ENCODE measurements at regions not wholly inside any gene's neighbourhood (a gene's known extent, or its start where the extent isn't known, plus 50 kb on each side); places are given as distances from the start of the nearest gene placed in this dataset.

DNA sequence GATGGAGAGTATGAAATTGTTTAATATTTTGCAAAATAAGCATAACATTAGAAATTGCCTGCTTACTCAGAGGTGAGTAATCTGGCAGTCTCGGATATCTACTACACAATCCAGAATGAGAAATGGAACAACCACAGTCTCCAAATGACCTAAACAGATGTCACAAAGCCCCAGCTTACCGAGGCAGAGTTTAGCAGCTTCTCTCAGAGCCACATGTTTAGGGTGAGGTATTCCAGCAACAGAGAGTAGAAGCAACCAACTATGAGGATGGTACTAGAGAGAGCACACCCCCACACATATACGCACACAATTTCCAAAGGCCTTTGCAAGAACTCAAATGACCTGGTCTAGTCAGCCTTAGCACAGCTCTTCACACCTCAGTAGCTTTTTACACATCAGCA, 122.7 kb upstream of the LPAR1 start:
- Histone ChIP-seq H3K27me3 (ENCODE audit: insufficient read depth, low read length) (no peaks in the 10 kb centered on the region), H2AFZ (ENCODE audit: low read length) (no peak overlapping the region), H3K4me2 (ENCODE audit: low read length) (no peak overlapping the region)

GRCh38 chr9:111158999-111159398, 120.7 kb upstream of the LPAR1 start:
- no peak overlapping the region for H3K4me3 ChIP-seq (ENCODE audit: low read depth, low read length, poor library complexity, severe bottlenecking)
- no peak overlapping the region for H3K9ac ChIP-seq (ENCODE audit: low read length)
- H2AFZ ChIP-seq (ENCODE audit: low read length), result no peak overlapping the region
- H4K20me1 ChIP-seq (ENCODE audit: insufficient read depth, low read length), result no peaks in the 10 kb centered on the region
- no peak overlapping the region for H3K27ac ChIP-seq (ENCODE audit: low read depth, low read length, poor library complexity, severe bottlenecking)
- no peaks in the 10 kb centered on the region for H3K4me1 ChIP-seq (ENCODE audit: insufficient read depth, low read length, severe bottlenecking)
- no peaks in the 10 kb centered on the region for H3K9me3 ChIP-seq (ENCODE audit: low read length)
- H3K27me3 ChIP-seq (ENCODE audit: insufficient read depth, low read length), result no peaks in the 10 kb centered on the region
- no peaks in the 10 kb centered on the region for H3K36me3 ChIP-seq (ENCODE audit: insufficient read depth, low read length)
- no peaks in the 10 kb centered on the region for H3F3A ChIP-seq (ENCODE audit: insufficient read depth, low read length)
- TF ChIP-seq CTCF (IDR thresholded peaks at IDR 0.05; ENCODE audit: low read length) (no peak), EZH2 (IDR thresholded peaks at IDR 0.05; ENCODE audit: borderline replicate concordance, low read length) (no peak)
- no peaks in the 10 kb centered on the region for H3K9me2 ChIP-seq (ENCODE audit: low read depth, low read length)
- no peak overlapping the region for H3K4me2 ChIP-seq (ENCODE audit: low read length)
- no peaks in the 10 kb centered on the region for H3K79me2 ChIP-seq (ENCODE audit: insufficient read depth, low read length)

More for the DNA sequence above, 122.7 kb upstream of the LPAR1 start:
- Histone ChIP-seq H3K9me3 (ENCODE audit: low read length) (no peaks in the 10 kb centered on the region), H3K4me1 (ENCODE audit: insufficient read depth, low read length, severe bottlenecking) (no peaks in the 10 kb centered on the region), H3K9ac (ENCODE audit: low read length) (no peak overlapping the region), H3K36me3 (ENCODE audit: insufficient read depth, low read length) (no peaks in the 10 kb centered on the region), H3K27ac (ENCODE audit: low read depth, low read length, poor library complexity, severe bottlenecking) (no peak overlapping the region), H3K9me2 (ENCODE audit: low read depth, low read length) (no peaks in the 10 kb centered on the region), H3K79me2 (ENCODE audit: insufficient read depth, low read length) (no peaks in the 10 kb centered on the region), H3F3A (ENCODE audit: insufficient read depth, low read length) (no peaks in the 10 kb centered on the region), H4K20me1 (ENCODE audit: insufficient read depth, low read length) (no peaks in the 10 kb centered on the region), H3K4me3 (ENCODE audit: low read depth, low read length, poor library complexity, severe bottlenecking) (no peak overlapping the region)
- TF ChIP-seq EZH2 (IDR thresholded peaks at IDR 0.05; ENCODE audit: borderline replicate concordance, low read length), result no peak
- TF ChIP-seq CTCF (IDR thresholded peaks at IDR 0.05; ENCODE audit: low read length), result no peak

DNA sequence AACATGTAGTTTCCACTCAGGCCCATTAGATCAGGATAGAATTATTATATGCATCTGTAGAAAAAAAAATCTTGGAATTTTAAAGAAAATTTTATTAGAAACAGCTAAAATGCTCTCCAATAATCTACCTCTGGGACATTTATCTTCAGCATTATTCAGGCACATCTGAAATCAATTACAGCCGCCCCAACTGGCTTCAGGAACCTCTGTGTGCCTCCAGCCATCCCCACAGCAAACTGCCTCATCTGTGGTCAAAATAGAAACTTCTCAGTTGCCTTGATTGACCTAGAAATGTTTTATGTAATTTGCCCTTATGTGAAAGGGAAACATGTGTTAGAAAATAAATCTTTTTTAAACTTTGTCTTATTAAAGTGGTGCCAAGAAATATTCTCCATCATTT, 120.1 kb upstream of the LPAR1 start:
- Histone ChIP-seq H3K36me3 (ENCODE audit: insufficient read depth, low read length) (no peaks in the 10 kb centered on the region), H3K4me3 (ENCODE audit: low read depth, low read length, poor library complexity, severe bottlenecking) (no peak overlapping the region), H3K9ac (ENCODE audit: low read length) (no peak overlapping the region), H3K9me2 (ENCODE audit: low read depth, low read length) (no peaks in the 10 kb centered on the region), H3K9me3 (ENCODE audit: low read length) (no peaks in the 10 kb centered on the region), H2AFZ (ENCODE audit: low read length) (no peak overlapping the region), H3K27ac (ENCODE audit: low read depth, low read length, poor library complexity, severe bottlenecking) (no peak overlapping the region), H3F3A (ENCODE audit: insufficient read depth, low read length) (no peaks in the 10 kb centered on the region), H3K4me2 (ENCODE audit: low read length) (no peak overlapping the region), H3K27me3 (ENCODE audit: insufficient read depth, low read length) (no peaks in the 10 kb centered on the region), H3K4me1 (ENCODE audit: insufficient read depth, low read length, severe bottlenecking) (no peaks in the 10 kb centered on the region), H4K20me1 (ENCODE audit: insufficient read depth, low read length) (no peaks in the 10 kb centered on the region), H3K79me2 (ENCODE audit: insufficient read depth, low read length) (no peaks in the 10 kb centered on the region)
- no peak for TF ChIP-seq EZH2 (IDR thresholded peaks at IDR 0.05; ENCODE audit: borderline replicate concordance, low read length)
- TF ChIP-seq CTCF (IDR thresholded peaks at IDR 0.05; ENCODE audit: low read length), result no peak
